ENCODE measurements at regions not wholly inside any gene's neighbourhood (a gene's known extent, or its start where the extent isn't known, plus 50 kb on each side); places are given as distances from the start of the nearest gene placed in this dataset.

- TF ChIP-seq CTCF (conservative IDR thresholded peaks at IDR 0.05) = no peak
- no peak for TF ChIP-seq EZH2 (IDR thresholded peaks at IDR 0.05; ENCODE audit: low read depth)
Measured at GRCh38 chr10:78757344-78757925, 311.3 kb upstream of the ZMIZ1 start.

All from PC-9 (cell line).